Calu3 (cell line): ENCODE measurements at regions not wholly inside any gene's neighbourhood (a gene's known extent, or its start where the extent isn't known, plus 50 kb on each side); places are given as distances from the start of the nearest gene placed in this dataset.
"Not testable (repeated sequence)": the region's sequence is repeated elsewhere in the genome, so short reads cannot be mapped to it uniquely, and the experiment has no call there.

Source experiments
- BruUV-seq: library from RNA; stranded (reverse); fragments of 400-500 nt; replicated peaks from 2 replicates; lab custom pipeline; 2021; lab: Mats Ljungman, UMichigan
- CTCF ChIA-PET: fragments of 300-600 bp; sonication (Branson Sonifier 250); formaldehyde crosslinking; loops from one replicate; lab custom pipeline; 2022; ENCODE audit warnings: antibody characterized with exemption; lab: Charles Lee
- DNase-seq: peaks from one replicate; pipeline ENCODE4 v3.0.0; 2022
- H3K27ac Mint-ChIP-seq: one replicate; pipeline ENCODE4 v1.8.0; 2022; ENCODE audit warnings: mixed read lengths; ENCODE audit not compliant: unreplicated experiment
- H3K27me3 Mint-ChIP-seq: one replicate; pipeline ENCODE4 v1.8.0; 2022; ENCODE audit warnings: mixed read lengths; ENCODE audit not compliant: unreplicated experiment
- H3K36me3 Mint-ChIP-seq: one replicate; pipeline ENCODE4 v1.8.0; 2022; ENCODE audit warnings: mild to moderate bottlenecking, moderate library complexity, mixed read lengths; ENCODE audit not compliant: insufficient read depth, unreplicated experiment
- H3K4me1 Mint-ChIP-seq: one replicate; pipeline ENCODE4 v1.8.0; 2022; ENCODE audit warnings: mild to moderate bottlenecking, low read depth, mixed read lengths; ENCODE audit not compliant: unreplicated experiment
- H3K4me3 Mint-ChIP-seq: one replicate; pipeline ENCODE4 v1.8.0; 2022; ENCODE audit warnings: mild to moderate bottlenecking, low read depth, moderate library complexity, mixed read lengths; ENCODE audit not compliant: unreplicated experiment
- H3K9me3 Mint-ChIP-seq: one replicate; pipeline ENCODE4 v1.8.0; 2022; ENCODE audit warnings: low read depth, mixed read lengths; ENCODE audit not compliant: unreplicated experiment
- intact Hi-C: fragments of 100-400 bp; cut with micrococcal nuclease; formaldehyde crosslinking; loops from one replicate; pipeline ENCODE4 v1.10.0; 2022; ENCODE audit not compliant: unreplicated experiment
- TF ChIP-seq, protein P1 (sequence below): fragments of 200-600 bp; IDR thresholded peaks from one replicate; pipeline ENCODE4 v1.8.0; 2022; ENCODE audit warnings: antibody characterized with exemption; ENCODE audit not compliant: unreplicated experiment

DNA sequence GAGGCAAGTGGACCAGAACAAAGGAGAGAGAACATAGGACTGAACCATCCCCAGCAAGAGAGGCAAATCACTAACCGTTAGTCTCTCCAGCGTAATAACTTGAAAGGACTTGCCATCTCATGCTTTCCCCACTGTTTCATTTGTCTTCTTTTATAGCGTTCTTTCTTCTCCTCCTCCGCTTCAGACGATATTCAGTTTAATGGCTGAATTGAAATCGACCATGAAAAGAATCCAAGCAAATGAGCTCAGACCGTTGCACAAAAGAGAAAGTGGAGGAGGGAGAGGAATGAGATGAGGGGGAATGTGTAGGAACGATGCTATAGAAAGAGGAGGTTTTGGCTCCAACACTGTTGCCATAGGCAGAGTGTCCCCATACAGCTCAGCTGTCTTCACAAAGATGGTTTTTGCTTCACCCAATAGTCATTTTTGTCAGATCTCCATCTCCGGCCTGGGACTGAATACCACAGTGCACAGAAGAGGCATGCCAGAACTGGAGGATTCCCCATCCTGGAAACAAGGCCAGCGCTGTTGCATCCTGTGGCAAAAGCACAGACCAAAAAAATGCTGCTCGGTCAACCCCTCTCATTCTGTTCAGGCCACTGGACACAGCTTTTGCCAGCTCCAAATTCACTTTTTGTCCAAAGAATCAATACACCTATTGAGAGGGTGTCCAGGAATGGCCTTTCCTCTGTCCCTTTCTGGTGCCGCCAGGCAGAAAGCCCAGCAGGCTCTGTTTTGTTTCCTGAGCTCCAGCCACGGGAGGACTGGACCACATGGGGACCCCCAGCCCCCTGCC, 176.1 kb downstream of the ID4 start:
- BruUV-seq, result no TSS peak
- intact Hi-C loops, result no loop called here
- DNase-seq, result no peak
- H3K27ac Mint-ChIP-seq, result no peak overlapping the region
- CTCF ChIA-PET, result no interaction called here
- H3K4me3 Mint-ChIP-seq, result no peak overlapping the region
- H3K9me3 Mint-ChIP-seq, result no peaks in the 10 kb centered on the region
- no peaks in the 10 kb centered on the region for H3K36me3 Mint-ChIP-seq
- H3K27me3 Mint-ChIP-seq, result peaks cover 66% of the 10 kb centered on the region
- H3K4me1 Mint-ChIP-seq, result no peaks in the 10 kb centered on the region
- TF ChIP-seq, protein P1, sequence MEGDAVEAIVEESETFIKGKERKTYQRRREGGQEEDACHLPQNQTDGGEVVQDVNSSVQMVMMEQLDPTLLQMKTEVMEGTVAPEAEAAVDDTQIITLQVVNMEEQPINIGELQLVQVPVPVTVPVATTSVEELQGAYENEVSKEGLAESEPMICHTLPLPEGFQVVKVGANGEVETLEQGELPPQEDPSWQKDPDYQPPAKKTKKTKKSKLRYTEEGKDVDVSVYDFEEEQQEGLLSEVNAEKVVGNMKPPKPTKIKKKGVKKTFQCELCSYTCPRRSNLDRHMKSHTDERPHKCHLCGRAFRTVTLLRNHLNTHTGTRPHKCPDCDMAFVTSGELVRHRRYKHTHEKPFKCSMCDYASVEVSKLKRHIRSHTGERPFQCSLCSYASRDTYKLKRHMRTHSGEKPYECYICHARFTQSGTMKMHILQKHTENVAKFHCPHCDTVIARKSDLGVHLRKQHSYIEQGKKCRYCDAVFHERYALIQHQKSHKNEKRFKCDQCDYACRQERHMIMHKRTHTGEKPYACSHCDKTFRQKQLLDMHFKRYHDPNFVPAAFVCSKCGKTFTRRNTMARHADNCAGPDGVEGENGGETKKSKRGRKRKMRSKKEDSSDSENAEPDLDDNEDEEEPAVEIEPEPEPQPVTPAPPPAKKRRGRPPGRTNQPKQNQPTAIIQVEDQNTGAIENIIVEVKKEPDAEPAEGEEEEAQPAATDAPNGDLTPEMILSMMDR, result no peak

GRCh38 chr6:20014508-20014907, 177.3 kb downstream of the ID4 start:
- no peaks in the 10 kb centered on the region for H3K4me1 Mint-ChIP-seq
- CTCF ChIA-PET, result no interaction called here
- TF ChIP-seq, protein P1, result no peak
- intact Hi-C loops, result no loop called here
- H3K27ac Mint-ChIP-seq, result no peak overlapping the region
- no peak overlapping the region for H3K4me3 Mint-ChIP-seq
- DNase-seq, result no peak
- H3K36me3 Mint-ChIP-seq, result no peaks in the 10 kb centered on the region
- BruUV-seq, result no TSS peak
- peaks cover 54% of the 10 kb centered on the region for H3K27me3 Mint-ChIP-seq
- no peaks in the 10 kb centered on the region for H3K9me3 Mint-ChIP-seq

DNA sequence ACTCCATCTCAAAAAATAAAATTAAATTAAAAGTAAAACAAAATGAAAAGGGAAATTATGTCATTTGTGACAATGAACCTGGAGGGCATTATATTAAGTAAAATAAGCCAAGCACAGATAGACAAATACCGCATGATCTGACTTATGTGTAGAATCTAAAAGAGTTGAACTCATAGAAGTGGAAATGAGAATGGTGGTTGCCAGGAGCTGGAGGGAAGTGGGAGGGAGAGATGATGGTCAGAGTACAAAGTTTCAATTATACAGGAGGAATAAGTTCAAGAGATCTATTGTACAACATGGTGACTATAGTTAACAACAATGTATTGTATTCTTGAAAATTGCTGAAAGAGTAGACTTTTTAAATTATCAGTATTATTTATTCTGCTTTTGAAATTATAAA, 183.4 kb downstream of the ID4 start:
- Mint-ChIP-seq H3K9me3 (no peaks in the 10 kb centered on the region), H3K27me3 (peaks cover 19% of the 10 kb centered on the region), H3K27ac (no peak overlapping the region), H3K4me3 (no peak overlapping the region), H3K36me3 (no peaks in the 10 kb centered on the region), H3K4me1 (no peaks in the 10 kb centered on the region)
- intact Hi-C loops, result no loop called here
- TF ChIP-seq, protein P1, result no peak
- DNase-seq, result no peak
- CTCF ChIA-PET, result interaction anchor here (0.5 kb wide), 1 partner anchor 36 kb away, joined by 3 read pairs; no protein-coding TSS in a partner anchor
- BruUV-seq, result no TSS peak

GRCh38 chr6:20021795-20022194, 184.6 kb downstream of the ID4 start:
- Mint-ChIP-seq H3K4me1 (no peaks in the 10 kb centered on the region), H3K36me3 (no peaks in the 10 kb centered on the region), H3K4me3 (no peak overlapping the region), H3K9me3 (no peaks in the 10 kb centered on the region), H3K27me3 (peaks cover 28% of the 10 kb centered on the region), H3K27ac (no peak overlapping the region)
- CTCF ChIA-PET, result interaction anchor here (0.5 kb wide), 1 partner anchor 1120 kb away, joined by 3 read pairs; no protein-coding TSS in a partner anchor
- no TSS peak for BruUV-seq
- intact Hi-C loops, result no loop called here
- TF ChIP-seq, protein P1, result no peak
- no peak for DNase-seq

GRCh38 chr6:20023549-20024315, 186.6 kb downstream of the ID4 start:
- H3K4me1 Mint-ChIP-seq, intact Hi-C loops, H3K9me3 Mint-ChIP-seq, BruUV-seq, DNase-seq, H3K36me3 Mint-ChIP-seq, H3K4me3 Mint-ChIP-seq, H3K27ac Mint-ChIP-seq: not testable (repeated sequence)
- H3K27me3 Mint-ChIP-seq, result peaks cover 39% of the 10 kb centered on the region
- CTCF ChIA-PET, result interaction anchor here (0.6 kb wide), 3 partner anchors 199 to 1334 kb away, joined by 3 to 6 read pairs (median 4); no protein-coding TSS in a partner anchor
